GM21390 (cell line): ENCODE measurements at regions not wholly inside any gene's neighbourhood (a gene's known extent, or its start where the extent isn't known, plus 50 kb on each side); places are given as distances from the start of the nearest gene placed in this dataset.
"Not testable (repeated sequence)": the region's sequence is repeated elsewhere in the genome, so short reads cannot be mapped to it uniquely, and the experiment has no call there.

Experiments used
- ATAC-seq: cut with Tn5 transposase; IDR thresholded peaks from one replicate; pipeline ENCODE4 v1.9.1; 2021; ENCODE audit not compliant: unreplicated experiment

DNA sequence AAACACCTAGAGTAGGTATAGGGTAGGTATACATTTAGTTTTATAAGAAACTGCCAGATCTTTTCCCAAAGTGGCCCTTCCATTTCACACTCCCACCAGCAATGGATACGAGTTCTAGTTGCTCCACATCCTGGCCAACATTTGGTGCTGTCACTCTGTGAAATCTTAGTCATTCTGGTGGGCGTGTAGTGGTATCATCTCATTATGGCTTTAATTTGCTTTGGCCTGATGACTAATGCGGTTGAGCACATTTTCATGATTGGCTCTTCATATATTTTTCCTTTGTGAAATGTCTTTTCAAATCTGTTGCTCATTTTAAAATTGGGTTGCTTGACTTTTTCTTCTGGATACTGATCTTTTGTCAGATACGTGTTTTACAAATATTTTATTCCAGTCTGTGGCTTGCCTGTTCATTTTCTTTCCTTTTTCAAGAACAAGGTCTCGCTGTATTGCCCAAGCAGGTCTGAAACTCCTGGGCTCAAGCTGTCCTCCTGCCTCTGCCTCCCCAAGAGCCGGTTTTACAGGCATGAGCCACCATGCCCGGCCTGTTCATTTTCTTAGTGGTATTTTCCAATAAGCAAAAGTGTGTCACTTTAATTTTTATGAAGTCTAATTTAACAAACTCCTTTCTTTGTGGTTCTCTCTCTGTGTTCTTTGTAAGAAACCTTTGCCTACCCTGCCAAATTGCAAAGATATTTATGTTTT, 192.4 kb downstream of the SEC14L1 start:
- ATAC-seq = no peak

DNA sequence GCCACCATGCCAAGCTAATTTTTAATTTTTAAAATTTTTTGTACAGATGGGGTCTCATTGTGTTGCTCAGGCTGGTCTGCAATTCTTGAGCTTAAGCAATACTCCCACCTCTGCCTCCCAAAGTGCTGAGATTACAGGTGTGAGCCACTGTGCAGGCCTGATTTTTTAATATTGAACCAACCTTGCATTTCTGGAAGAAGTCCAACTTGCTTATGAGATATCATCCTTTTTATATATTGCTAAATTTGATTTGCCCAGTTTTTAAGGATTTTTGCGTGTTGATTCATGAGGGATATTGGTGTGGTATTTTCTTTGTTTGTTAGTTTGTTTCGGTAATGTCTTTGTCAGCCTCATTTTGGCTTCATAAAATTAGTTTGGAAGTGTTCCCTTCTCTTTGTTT, 196.4 kb downstream of the SEC14L1 start:
- no peak for ATAC-seq

GRCh38 chr17:77341069-77341541, 200.3 kb downstream of the SEC14L1 start:
- no peak for ATAC-seq

DNA sequence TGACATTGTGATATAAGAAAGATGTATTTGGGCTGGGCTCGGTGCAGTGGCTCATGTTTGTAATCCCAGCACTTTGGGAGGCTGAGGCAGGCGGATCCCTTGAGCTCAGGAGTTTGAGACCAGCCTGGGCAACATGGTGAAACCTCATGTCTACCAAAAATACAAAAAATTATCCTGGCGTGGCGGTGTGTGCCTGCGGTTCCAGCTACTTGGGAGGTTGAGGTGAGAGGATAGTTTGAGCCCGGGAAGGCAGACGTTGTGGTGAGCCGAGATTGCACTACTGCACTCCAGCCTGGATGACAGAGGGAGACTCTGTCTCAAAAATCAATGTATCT, 201.9 kb downstream of the SEC14L1 start:
- ATAC-seq = not testable (repeated sequence)

DNA sequence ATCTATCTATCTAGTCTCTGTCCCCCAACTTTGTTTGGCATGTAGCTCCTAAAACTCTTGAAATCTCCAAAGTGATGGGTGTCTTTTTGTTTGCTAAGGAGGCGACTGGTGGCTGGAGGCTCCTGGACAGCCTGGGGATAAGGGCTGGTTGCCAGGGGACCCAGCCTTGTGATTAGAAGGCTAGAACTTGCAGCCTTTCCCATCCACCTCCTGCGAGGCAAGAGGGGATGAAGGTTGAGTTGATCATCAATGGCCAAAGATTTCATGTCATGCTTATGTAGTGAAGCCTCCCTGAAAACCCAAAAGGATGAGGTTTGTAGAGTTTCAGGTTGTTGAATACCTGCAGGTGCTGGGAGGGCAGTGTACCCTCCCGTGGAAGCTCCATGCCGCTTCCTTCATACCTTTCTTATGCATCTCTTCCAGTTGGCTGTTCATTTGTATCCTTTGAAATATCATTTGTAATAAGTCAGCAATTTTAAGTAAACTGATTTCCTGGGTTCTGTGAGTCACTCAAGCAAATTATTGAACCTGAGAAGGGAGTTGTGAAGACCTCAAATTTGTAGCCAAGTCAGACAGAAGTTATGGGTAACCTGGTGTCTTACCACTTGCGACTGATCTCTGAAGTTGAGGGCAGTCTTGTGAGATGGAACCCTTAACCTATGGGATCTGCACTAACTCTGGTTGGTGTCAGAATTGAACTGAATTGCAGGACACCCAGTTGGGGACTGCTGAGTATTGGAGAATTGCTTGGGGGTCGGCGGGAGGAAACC, 202.4 kb downstream of the SEC14L1 start:
- ATAC-seq = no peak

- no peak for ATAC-seq
Observed at GRCh38 chr17:77344038-77344437, 203.3 kb downstream of the SEC14L1 start.

DNA sequence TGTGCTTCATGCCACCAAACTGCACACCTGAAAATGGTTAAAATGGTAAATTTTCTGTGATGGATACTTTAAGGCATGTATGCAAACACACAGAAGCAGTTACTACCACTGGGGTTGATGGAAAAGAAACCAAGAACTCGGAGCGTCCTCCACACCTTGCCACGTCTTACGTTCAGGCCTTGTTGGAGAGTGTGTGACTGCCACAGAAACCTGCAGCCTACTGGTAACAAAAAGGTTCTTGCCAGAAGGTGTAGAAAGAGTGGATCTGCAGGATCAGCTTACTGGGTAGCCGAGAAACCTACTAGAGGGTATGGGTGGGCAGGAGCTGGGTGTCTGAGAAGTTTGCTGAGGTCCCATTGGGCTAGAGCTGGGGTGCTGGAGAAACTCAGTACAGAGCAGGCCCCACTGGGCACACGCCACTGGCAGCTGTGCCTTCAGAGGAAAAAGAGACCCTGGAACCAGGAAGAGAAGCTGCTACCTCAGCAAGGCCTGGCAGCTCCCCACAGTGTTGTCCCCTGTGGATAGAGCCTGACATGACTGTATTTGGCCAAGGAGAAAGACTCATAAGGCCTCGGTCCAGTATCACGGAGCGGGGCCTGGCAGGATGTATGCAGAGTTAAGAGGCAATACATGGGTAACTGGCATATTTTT, 204.6 kb downstream of the SEC14L1 start:
- no peak for ATAC-seq

DNA sequence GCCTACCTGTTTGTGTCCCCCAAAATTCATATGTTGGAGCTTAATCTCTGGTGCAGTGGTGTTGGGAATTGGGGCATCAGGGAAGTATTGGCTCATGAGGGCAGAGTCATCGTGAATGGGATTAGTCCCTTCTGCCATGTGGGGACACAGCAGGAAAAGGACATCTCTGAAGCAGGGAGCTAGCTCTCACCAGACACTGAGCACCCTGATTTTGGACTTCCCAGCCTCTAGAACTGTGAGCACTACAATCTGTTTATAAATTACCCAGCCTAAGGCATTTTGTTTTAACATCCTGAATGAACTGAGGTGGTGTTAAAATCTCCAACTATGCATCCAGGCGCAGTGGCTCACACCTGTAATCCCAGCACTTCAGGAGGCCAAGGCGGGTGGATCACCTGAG, 206.0 kb downstream of the SEC14L1 start:
- ATAC-seq = no peak

DNA sequence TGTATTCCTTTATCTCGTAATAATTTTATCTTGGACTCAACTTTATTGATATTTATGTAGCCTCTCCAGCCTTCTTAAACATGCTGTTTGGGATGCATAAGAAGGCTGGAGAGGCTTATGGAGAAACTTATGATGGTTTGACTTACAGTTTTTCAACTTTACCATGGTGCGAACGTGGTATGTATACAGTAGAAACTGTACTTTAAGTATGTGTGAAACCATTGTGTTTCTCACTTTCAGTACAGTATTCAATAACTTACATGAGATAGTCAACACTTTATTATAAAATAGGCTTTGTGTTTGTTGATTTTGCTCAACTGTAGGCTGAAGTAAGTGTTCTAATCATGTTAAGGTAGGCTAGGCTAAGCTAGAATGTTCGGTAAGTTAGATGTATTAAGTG, 206.8 kb downstream of the SEC14L1 start:
- ATAC-seq = no peak

DNA sequence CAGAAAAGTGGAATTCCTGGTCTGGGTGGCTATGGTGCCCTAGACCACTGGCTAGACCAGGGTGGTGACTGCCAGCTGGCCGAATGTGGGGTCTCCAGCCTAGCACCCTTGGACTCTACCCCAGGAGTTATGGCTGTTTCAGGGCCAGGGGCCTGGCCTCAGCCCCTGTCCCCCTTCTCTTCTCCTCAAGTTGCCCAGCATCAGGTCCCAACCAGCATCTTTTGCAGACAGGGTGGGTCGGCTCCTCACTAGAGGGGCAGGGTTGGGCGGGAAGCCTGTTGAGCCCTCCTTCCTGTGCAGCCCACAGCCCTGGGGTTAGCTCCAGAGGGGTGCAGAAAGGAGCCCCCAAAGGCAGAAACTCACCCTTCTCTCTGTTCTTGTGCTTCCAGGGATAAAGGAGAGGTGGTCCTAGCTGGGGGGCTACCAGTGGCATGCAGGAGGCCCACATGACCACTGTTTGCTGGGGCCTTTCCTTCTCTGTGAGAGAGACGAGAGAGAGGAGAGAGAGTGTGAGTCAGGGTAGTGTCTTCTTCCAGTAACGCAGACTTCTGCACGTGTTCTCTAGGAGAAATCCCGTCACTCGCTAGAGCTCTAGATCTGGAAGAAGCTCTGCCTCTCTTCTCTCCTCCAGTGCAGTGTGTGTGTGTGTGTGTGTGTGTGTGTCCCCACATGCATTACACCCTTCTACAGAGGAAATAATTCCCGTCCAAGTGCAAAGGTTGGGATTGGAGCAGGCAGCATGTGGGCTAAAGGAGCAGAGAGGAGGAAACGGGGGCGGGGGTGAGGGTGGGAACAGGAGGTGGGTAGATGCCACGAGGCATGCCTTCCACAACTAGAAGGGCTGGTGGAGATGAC, 209.4 kb downstream of the SEC14L1 start:
- no peak for ATAC-seq

DNA sequence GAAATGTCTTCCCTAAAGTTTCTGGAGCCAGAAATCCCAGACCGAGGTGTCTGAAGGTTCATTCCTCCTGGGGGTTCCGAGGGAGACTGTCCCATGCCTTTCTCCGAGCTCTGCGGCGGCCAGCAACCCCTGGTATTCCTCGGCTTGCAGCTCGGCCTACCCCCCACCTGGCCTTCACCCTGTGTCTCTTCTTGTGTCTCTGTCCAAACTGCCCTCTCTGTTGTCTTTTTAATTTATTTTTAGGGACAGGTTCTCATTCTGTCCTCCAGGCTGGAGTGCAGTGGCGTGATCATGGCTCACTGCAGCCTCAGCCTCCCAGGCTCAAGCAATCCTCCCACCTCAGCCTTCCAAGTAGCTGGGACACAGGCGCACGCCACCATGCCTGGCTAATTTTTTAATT, 211.7 kb downstream of the SEC14L1 start:
- no peak for ATAC-seq

GRCh38 chr17:77352996-77353395, 212.2 kb downstream of the SEC14L1 start:
- no peak for ATAC-seq

DNA sequence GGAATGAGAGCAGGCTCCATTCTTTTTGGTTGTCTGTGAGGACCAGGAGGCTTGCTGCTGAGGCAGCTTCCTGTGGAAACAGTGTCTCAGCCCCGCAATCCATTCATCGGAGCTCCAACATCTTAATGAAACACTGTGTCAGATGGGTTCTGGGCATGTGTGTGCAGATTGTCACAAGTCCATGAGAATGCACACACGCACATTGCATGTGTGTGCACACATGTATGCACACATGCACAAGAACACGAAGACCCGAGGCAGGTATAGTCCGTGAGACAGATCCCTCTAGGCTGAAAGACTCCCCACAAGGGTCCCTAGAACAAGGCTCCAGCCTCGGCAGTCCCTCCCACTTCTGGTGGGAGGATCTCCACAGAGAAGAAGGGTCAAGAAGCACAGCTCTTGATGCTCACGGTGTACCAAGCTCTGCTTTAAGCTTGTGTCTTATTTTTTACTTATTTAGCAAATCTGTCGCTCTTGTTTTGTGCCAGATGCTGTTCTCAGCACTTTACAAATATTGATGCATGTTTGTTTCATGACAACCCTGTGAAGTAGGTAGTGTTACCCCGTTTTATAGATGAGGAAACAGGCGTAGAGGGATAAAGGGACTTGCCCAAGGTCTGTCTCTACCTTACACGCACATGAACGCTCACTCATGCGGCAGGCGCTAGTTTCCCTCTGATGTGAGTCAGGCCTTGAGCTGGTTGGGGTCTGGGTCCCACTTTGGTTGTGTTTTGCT, 213.1 kb downstream of the SEC14L1 start:
- no peak for ATAC-seq

DNA sequence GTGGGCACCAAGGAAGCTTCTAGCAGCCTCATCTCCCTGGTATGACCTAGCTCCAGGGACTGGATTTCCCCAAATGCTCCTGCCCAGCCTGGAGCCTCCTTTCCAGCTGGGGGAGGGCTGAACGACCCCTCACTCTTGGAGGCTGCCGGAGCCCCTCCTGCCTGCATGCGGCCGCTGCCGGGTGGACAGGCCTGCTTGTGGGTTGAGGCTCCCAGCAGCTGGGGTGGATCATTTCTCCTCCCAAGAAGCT, 213.6 kb downstream of the SEC14L1 start:
- no peak for ATAC-seq

GRCh38 chr17:77354670-77355455, 214.1 kb downstream of the SEC14L1 start:
- ATAC-seq = no peak

DNA sequence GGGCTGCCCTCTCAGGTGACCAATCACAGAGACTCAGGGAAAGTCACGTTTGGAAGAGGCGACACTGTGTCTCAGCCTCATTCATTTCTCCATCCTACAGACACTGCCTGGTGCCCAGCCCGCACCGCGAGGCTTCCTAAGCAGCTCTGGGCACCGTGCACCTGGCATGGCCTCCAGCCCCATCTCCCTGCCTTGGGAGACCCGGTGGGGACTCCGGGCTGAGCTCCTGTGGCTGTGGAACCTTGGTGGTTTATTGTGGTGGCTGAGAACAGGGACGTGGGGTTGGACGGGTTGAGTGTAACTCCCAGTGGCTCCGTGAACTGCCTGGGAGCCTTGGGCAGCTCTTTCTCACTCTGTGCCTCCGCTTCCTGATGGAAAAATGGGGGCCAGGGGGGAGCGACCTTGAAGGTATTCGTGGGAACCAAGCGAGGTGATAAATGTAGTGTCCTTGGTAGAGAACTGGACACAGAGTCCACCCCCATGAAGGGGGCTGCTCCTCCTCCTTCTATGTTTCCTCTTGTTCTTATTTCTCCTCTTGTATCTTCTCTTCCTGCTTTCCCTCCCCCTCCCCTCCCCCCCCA, 215.4 kb downstream of the SEC14L1 start:
- ATAC-seq = no peak

- no peak for ATAC-seq
Observed at GRCh38 chr17:77356690-77357201, 216.0 kb downstream of the SEC14L1 start.

- no peak for ATAC-seq
Observed at GRCh38 chr17:77358801-77359200, 218.0 kb downstream of the SEC14L1 start.

GRCh38 chr17:77359236-77359635, 218.5 kb downstream of the SEC14L1 start:
- ATAC-seq = no peak
